ENCODE measurements at regions not wholly inside any gene's neighbourhood (a gene's known extent, or its start where the extent isn't known, plus 50 kb on each side); places are given as distances from the start of the nearest gene placed in this dataset.

GRCh38 chr18:11322006-11322405, 172.6 kb upstream of the PIEZO2 start:
- DNase-seq (ENCODE audit: low read depth) = peak; percentile 69

DNA sequence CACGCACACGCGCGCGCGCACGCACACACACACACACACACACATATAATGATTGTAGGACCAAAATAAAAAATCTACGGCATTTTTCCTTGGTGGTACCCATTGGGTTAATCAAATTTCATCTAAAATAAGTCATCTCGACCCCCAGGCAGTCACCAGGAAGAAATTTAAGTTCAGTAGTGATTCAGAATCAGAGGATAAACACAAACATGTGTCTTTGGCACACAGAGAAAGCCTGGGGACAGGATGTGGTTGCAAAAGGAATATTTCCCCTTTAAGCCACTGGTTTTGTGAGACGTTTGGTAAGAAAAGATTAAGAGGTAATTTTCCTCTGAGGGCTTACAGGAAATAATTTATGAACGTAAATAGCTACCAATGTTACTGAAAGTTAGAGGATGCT, 171.6 kb upstream of the PIEZO2 start:
- peak; percentile 96 for DNase-seq (ENCODE audit: low read depth)

DNA sequence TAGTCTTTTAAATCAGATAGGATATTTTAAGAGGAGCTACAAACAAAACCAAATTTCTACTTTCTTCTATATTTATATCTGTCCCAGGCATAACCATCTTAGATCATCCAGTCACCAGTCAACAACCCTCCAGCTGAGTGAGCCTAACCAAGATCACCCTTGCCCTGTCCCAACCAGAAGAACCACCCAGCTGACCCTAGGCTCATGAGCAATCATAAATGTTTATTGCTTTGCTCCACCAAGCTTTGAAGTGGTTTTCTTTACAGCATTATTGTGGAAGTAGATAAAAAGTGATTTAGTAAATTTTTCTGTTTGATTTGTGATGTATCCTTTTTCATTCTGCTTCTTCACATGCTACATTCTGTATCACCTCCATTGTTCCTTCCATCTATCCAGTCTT, 167.2 kb upstream of the PIEZO2 start:
- DNase-seq (ENCODE audit: low read depth) = peak; percentile 52

DNA sequence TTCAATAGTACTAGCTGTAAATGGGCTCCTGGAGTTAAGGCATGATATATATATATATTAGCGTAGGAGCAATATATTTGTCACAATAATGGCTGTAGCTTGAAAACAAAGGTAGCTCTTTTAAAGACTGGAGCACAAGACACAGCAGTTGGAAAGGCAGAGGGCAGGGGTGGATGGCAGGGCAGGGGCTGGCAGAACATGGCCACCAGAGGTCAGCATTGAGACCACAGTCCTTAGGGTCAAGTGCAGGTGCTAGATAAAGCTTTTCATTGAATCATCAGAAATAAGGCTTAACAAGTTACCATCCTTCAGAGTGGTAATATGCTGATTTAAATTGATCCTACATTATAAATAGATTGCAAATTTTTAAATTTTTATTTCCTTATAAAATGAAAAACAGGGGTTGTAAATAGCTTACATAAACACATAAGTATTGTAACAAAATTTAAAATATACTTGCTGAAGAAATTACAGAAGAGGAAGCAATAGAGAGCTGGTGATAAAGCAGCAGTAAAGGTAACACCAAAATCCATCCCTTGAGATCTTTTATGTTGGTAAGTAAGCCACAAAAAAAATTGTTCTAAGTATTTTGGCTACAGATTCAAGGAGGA, 161.2 kb upstream of the PIEZO2 start:
- DNase-seq (ENCODE audit: low read depth) = peak; percentile 59

DNA sequence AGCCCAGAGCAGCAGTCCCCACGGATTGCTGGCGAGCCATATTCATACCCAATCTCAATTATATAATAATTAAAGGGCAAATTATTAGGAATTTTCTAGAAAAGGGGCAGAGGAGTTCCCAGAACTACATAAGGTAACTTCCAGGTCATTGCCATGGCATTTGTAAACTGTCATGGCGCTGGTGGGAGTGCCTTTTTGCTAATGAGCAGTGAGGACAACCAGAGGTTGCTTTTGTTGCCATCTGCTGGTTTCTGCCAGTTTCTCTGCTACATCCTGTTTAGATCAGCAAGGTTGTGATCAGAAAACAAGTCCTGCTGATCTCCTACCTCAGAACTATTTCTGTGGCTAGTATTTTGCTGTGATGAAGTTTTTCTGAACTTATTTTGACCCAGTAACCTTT, 159.8 kb upstream of the PIEZO2 start:
- peak; percentile 73 for DNase-seq (ENCODE audit: low read depth)

GRCh38 chr18:11308499-11308898, 159.1 kb upstream of the PIEZO2 start:
- DNase-seq (ENCODE audit: low read depth) = peak; percentile 88

DNA sequence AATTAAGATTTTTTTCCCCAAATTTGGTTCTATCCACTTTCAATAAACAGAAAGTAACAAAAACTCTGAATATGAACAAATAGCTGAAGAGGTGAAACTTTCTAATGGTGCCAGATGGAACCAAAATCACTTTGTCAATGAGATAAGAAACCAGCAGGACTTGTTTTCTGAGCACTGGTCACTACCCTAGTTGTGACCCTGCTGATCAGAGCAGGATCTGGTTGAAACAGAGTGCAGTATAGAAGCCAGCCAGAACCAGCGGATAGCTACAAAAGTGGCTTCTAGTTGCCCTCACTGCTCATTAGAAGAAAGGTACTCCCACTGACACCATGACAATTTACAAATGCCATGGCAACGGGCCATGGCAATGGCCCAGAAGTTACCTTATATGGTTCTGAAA, 158.3 kb upstream of the PIEZO2 start:
- no peak for DNase-seq (ENCODE audit: low read depth)

GRCh38 chr18:11305507-11305906, 156.1 kb upstream of the PIEZO2 start:
- DNase-seq (ENCODE audit: low read depth) = no peak

DNA sequence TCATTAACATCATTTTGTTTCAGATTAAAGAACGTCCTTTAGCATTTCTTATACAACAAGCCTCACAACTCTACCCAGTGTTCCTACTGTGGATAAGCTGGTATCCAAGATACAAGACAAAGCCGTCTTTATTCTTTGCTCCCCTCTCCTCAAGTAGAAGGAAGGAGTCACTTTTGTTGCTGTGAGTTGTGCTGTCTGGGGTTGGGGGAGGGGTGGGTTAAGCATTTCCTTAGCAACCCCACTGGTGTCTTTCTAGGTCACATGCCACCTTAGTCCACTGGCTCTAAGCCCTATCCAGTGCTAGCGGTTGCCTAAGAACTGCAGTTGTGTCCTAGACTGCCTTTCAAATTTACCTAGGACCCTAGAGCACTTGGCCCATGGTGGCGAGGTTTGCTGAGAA, 155.6 kb upstream of the PIEZO2 start:
- DNase-seq (ENCODE audit: low read depth) = no peak

DNA sequence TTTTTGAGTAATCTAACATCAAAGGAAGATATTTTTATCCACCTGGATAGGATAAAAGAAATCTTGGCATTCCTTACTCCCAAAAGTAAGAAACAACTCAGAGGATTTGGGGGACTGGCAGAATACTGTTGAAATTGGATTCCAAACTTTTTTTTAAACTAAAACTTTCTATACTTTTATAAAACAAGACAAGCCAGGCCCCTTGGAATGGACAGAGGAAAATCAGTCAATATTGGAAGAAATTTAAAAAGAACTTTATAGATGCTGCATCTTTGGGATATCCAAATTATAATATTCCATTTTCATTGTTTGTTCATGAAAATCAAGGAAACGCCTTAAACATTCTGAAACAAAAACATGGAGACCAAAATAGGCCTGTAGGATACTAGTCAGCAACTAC, 147.6 kb upstream of the PIEZO2 start:
- DNase-seq (ENCODE audit: low read depth) = no peak

DNA sequence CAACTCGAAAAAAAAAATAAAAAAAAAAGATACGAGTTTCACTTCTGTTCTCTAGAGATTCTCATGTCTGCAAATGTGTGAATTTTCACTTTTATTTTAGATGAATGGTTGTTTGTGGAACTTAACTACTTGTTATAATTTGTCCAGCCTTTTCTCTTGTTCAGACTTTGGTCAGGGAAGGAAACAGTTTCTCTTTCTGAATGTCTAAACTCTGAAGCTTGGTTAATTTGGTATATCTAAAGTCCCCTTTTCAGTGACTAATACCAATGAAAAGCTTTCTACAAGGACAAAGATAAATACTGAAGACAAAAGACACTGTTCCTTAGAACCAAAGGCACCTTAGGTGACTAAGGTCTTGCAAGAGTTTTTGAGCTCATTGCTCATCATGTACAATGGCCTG, 144.4 kb upstream of the PIEZO2 start:
- no peak for DNase-seq (ENCODE audit: low read depth)

GRCh38 chr18:11290786-11291185, 141.4 kb upstream of the PIEZO2 start:
- no peak for DNase-seq (ENCODE audit: low read depth)

DNA sequence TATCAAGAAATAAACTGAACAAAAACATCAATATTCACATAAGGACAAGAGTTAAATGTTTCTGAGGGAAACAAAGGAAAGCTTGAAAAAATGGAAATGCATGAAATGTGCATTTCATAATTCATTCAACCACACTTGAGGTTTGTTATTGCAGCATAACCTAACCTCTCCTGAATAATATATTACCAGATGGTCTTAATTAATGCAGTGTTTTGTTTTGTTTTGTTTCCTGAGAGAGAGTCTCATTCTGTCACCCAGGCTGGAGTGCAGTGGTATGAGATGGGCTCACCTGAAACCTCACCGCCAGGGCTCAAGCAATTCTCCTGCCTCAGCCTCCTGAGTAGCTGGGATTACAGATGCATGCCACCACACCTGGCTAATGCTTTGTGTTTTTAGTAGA, 139.9 kb upstream of the PIEZO2 start:
- DNase-seq (ENCODE audit: low read depth) = no peak

DNA sequence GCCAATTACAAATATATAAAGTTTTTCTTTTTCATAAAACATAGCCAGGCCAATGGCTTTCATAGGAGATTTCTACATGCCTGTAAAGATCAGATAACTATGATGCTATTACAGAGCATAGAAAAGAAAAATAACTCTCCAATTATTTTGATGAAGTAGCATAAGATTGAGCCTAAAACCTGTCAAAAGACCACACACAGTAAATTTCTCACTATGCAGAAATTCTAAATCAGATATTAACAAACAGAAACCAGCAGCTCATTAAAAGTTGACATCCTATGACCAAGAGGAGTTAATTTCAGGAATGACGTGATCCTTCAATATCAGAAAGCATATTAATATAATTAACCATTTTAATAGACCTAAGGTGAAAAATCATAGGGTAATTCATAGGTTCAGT, 139.0 kb upstream of the PIEZO2 start:
- DNase-seq (ENCODE audit: low read depth) = no peak

DNA sequence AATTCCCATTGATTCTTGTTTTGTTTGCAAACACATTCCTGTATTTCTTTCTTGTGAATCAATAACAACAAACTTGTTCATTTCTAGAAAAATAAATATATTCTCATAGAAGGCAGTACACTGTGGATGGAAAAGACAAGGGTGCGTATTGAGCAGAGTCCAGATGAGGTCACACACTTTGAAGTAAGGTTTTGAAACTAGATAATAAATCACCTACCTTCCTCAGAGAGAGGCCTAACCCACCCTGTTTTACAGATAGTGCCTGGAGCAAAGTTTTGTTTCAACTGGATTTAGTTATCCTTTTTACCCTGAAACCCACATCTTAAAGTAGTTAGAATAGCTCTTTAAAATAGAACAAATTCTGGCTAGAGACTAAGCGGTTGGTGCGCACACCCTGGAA, 137.1 kb upstream of the PIEZO2 start:
- DNase-seq (ENCODE audit: low read depth) = no peak

GRCh38 chr18:11284811-11285210, 135.4 kb upstream of the PIEZO2 start:
- no peak for DNase-seq (ENCODE audit: low read depth)

DNA sequence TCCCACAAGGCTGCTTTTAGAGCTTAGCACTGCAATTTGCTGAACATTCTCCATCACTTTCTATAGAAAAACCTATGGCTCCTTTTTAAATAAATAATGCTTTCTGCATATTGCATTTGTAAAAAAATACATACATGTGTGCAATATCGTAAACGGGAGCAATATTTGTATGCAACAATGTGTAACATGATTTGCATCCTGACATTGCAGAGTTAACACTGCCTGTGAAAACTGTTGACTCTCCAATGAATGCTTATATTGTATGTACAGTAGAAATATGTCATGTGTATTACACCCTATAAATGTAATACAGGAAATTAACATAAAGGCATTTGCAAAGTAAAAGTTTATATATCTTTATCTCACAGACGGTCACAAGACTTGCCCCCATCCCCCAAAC, 135.0 kb upstream of the PIEZO2 start:
- DNase-seq (ENCODE audit: low read depth) = no peak

- DNase-seq (ENCODE audit: low read depth) = no peak
These were observed 134.3 kb upstream of the PIEZO2 start for GRCh38 chr18:11283479-11284161.

GRCh38 chr18:11279461-11279860, 130.1 kb upstream of the PIEZO2 start:
- DNase-seq (ENCODE audit: low read depth) = peak; percentile 31

GRCh38 chr18:11276678-11277077, 127.3 kb upstream of the PIEZO2 start:
- no peak for DNase-seq (ENCODE audit: low read depth)

DNA sequence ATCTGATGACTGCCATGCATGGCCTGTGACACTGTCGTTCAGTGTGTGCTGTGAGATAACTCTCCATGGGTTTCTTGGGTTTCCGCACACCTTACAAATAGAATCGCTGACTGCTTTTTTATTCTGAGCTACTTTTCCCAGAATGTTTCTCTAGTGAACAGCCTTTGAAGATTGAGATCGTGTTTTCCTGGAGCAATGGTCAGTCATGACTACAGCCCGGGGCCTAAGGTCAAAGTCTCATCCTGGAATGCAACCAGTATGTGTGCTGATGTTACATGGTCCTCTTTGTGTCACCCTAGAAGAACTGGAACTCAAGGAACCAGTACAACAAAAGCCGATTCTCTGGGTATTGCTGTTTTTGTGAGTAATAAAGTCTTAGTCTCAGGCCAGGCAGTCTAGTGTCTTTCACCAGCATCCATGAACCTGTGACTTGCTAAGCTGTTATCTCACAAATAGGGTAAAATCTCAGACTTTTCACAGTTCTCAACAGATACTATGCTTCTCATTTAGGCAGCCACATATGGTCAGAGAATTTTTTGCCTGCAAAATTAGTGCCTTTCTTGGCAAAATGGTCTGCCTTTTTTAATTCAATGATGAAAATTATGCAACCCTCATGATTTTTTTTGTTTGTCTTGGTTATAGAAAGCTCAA, 124.9 kb upstream of the PIEZO2 start:
- DNase-seq (ENCODE audit: low read depth) = no peak

GRCh38 chr18:11272516-11272915, 123.1 kb upstream of the PIEZO2 start:
- no peak for DNase-seq (ENCODE audit: low read depth)

- no peak for DNase-seq (ENCODE audit: low read depth)
These were observed 122.6 kb upstream of the PIEZO2 start for GRCh38 chr18:11271954-11272353.

All from RPMI7951 (cell line).